Endothelial cell of umbilical vein (primary cell): ENCODE measurements at regions not wholly inside any gene's neighbourhood (a gene's known extent, or its start where the extent isn't known, plus 50 kb on each side); places are given as distances from the start of the nearest gene placed in this dataset.
"Not testable (repeated sequence)": the region's sequence is repeated elsewhere in the genome, so short reads cannot be mapped to it uniquely, and the experiment has no call there.

Experiments
- BruUV-seq: library from RNA; stranded (reverse); fragments of 400-500 nt; replicated peaks from 2 replicates; lab custom pipeline; 2021; lab: Mats Ljungman, UMichigan
- CTCF ChIA-PET: fragments of 300-600, 350-600 bp; sonication (Branson Sonifier 250); formaldehyde crosslinking; loops from one replicate; lab custom pipeline; 2021; ENCODE audit warnings: antibody characterized with exemption, inconsistent platforms; lab: Charles Lee
- POLR2A ChIA-PET: fragments of 300-600, 350-600 bp; sonication (Branson Sonifier 250); formaldehyde crosslinking; loops from one replicate; lab custom pipeline; 2021; ENCODE audit warnings: antibody characterized with exemption, inconsistent platforms; lab: Charles Lee
- DNase-seq: peaks from one replicate; pipeline ENCODE4 v3.0.0-alpha.2; 2011; ENCODE audit warnings: low read depth, low spot score
- FAIRE-seq: peaks from 2 replicates; lab custom pipeline; 2011; peaks lifted over from hg19 to GRCh38; lab: Jason Lieb, UNC
- H2AFZ ChIP-seq: 2 replicates; pipeline ENCODE4 v1.6.0; 2012; ENCODE audit warnings: low read depth, low read length, control low read depth, inconsistent platforms
- H3K27ac ChIP-seq: 2 replicates; pipeline ENCODE4 v1.5.1; 2011; ENCODE audit warnings: low read depth, mild to moderate bottlenecking, control low read depth, low read length, moderate library complexity; ENCODE audit not compliant: insufficient read depth
- H3K27me3 ChIP-seq, 2 experiments: 2 replicates each; pipeline versions ENCODE4 v1.6.0 to v1.6.1; 2011; ENCODE audit warnings: low read length in 2 of 2, mixed read lengths in 1 of 2; ENCODE audit not compliant: control insufficient read depth in 2 of 2, insufficient read depth in 2 of 2
- H3K36me3 ChIP-seq, 2 experiments: 2 replicates in 1 of 2; 3 replicates in 1 of 2; pipeline ENCODE4 v1.5.1; 2011; ENCODE audit warnings: low read length in 2 of 2, mild to moderate bottlenecking in 1 of 2, moderate library complexity in 1 of 2; ENCODE audit not compliant: control insufficient read depth in 2 of 2, insufficient read depth in 2 of 2; ENCODE audit errors: extremely low read depth in 1 of 2
- H3K4me1 ChIP-seq: 3 replicates; pipeline ENCODE4 v1.5.1; 2011; ENCODE audit warnings: mild to moderate bottlenecking, low read length; ENCODE audit not compliant: control insufficient read depth, insufficient read depth; ENCODE audit errors: extremely low read depth
- H3K4me2 ChIP-seq: 2 replicates; pipeline ENCODE4 v1.6.1; 2011; ENCODE audit warnings: low read length, control low read depth, mixed read lengths; ENCODE audit not compliant: insufficient read depth
- H3K4me3 ChIP-seq, 3 experiments: fragments of 200-600 bp in 1 of 3; sonication (generic), shearing (Covaris generic) in 1 of 3; replicated peaks in 1 of 3; 2 replicates each; pipeline ENCODE4 v1.5.1; 2011 to 2016; ENCODE audit warnings: control low read depth in 3 of 3, low read length in 3 of 3, mild to moderate bottlenecking in 2 of 3, inconsistent platforms in 1 of 3, low read depth in 1 of 3, moderate library complexity in 1 of 3; ENCODE audit not compliant: insufficient read depth in 1 of 3
- H3K79me2 ChIP-seq: 2 replicates; pipeline ENCODE4 v1.6.0; 2012; ENCODE audit warnings: low read length, inconsistent platforms; ENCODE audit not compliant: control insufficient read depth, insufficient read depth
- H3K9ac ChIP-seq: replicated peaks from 2 replicates; pipeline ENCODE3; 2011; ENCODE audit warnings: low read length, control low read depth; ENCODE audit not compliant: insufficient read depth; ENCODE audit errors: extremely low read depth
- H3K9me1 ChIP-seq: replicated peaks from 3 replicates; pipeline ENCODE4 v1.6.0; 2011; ENCODE audit warnings: mild to moderate bottlenecking, low read length; ENCODE audit not compliant: control insufficient read depth, insufficient read depth; ENCODE audit errors: extremely low read depth
- H3K9me3 ChIP-seq: replicated peaks from 2 replicates; pipeline ENCODE4 v1.5.1; 2012; ENCODE audit warnings: low read length, inconsistent platforms; ENCODE audit not compliant: control insufficient read depth, insufficient read depth
- H4K20me1 ChIP-seq: replicated peaks from 2 replicates; pipeline ENCODE3; 2011; ENCODE audit warnings: mild to moderate bottlenecking, low read length; ENCODE audit not compliant: control insufficient read depth, insufficient read depth; ENCODE audit errors: extremely low read depth
- EZH2 ChIP-seq: IDR thresholded peaks from 2 replicates; pipeline ENCODE4 v1.6.1; 2012; ENCODE audit warnings: borderline replicate concordance, low read depth, mild to moderate bottlenecking, moderate library complexity, low read length, inconsistent platforms; ENCODE audit not compliant: severe bottlenecking
- FOS ChIP-seq: IDR thresholded peaks from 2 replicates; pipeline ENCODE4 v1.6.1; 2011; ENCODE audit warnings: mild to moderate bottlenecking, low read length, moderate library complexity, borderline replicate concordance; ENCODE audit not compliant: insufficient read depth
- GATA2 ChIP-seq: IDR thresholded peaks from 2 replicates; pipeline ENCODE4 v1.7.0; 2011; ENCODE audit warnings: low read depth, mild to moderate bottlenecking, moderate library complexity, mixed read lengths, low read length; ENCODE audit not compliant: insufficient read length, insufficient read depth
- JUN ChIP-seq: IDR thresholded peaks from 2 replicates; pipeline ENCODE4 v1.6.1; 2011; ENCODE audit warnings: borderline replicate concordance, low read depth; ENCODE audit not compliant: insufficient read length, insufficient read depth
- MYC ChIP-seq: IDR thresholded peaks from one replicate; pipeline ENCODE4 v1.6.1; 2011; ENCODE audit warnings: mild to moderate bottlenecking, low read depth, low read length
- POLR2A ChIP-seq: IDR thresholded peaks from 2 replicates; pipeline ENCODE4 v1.6.1; 2012; ENCODE audit warnings: low read depth, mild to moderate bottlenecking, control low read depth, low read length
- POLR2AphosphoS5 ChIP-seq: IDR thresholded peaks from 2 replicates; pipeline ENCODE4 v1.6.1; 2012; ENCODE audit warnings: low read depth, mild to moderate bottlenecking, control low read depth, low read length, moderate library complexity; ENCODE audit not compliant: insufficient read depth
- dilution Hi-C: fragments of 300-500 bp; cut with MboI; formaldehyde crosslinking; loops from one replicate; pipeline ENCODE4 v1.15.0; 2019; ENCODE audit warnings: low sequenced_read_pairs; ENCODE audit not compliant: extremely low pct_ligation_motif_present
- intact Hi-C: fragments of 100-400 bp; cut with micrococcal nuclease; formaldehyde crosslinking; loops from one replicate; pipeline ENCODE4 v1.10.0; 2022
- TF ChIP-seq, protein P1 (sequence below), 2 donors: IDR thresholded peaks; 1 replicate in 1 of 2; 2 replicates in 1 of 2; pipeline ENCODE4 v1.5.1; 2011; ENCODE audit warnings: low read length in 2 of 2, mild to moderate bottlenecking in 2 of 2, moderate library complexity in 2 of 2, control low read depth in 1 of 2, inconsistent platforms in 1 of 2, low read depth in 1 of 2; ENCODE audit not compliant: insufficient read depth in 1 of 2; ENCODE audit errors: extremely low read depth in 1 of 2
- TF ChIP-seq, protein P2 (sequence below): IDR thresholded peaks from 2 replicates; pipeline ENCODE4 v1.6.1; 2011; ENCODE audit not compliant: insufficient read depth, insufficient read length

DNA sequence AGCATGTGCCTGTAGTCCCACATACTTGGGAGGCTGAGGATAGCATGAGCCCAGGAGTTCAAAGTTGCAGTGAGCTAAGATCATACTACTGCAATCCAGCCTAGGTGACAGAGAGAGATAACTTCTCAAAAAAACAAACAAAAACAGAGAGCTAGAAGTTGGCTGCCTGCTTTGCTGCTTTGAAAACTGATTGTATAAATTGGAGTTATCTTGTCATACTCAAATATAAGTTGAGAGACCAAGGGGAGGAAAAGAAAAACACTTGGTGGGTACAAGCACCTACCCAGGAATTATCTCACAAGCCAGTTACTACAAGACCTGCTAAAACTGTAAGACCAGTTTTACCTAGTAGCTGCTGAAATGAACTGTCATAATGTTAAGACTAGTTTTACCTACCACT lies 112.5 kb upstream of the SKAP2 start:
- Histone ChIP-seq H3K4me1 (no peaks in the 10 kb centered on the region), H3K27me3 (no peaks in the 10 kb centered on the region), H3K9me3 (no peaks in the 10 kb centered on the region), H3K36me3 (no peaks in the 10 kb centered on the region), H3K9me1 (no peaks in the 10 kb centered on the region), H3K4me3 (no peak overlapping the region), H3K79me2 (no peaks in the 10 kb centered on the region), H3K27ac (no peak overlapping the region), H3K4me2 (no peak overlapping the region), H2AFZ (no peak overlapping the region), H3K9ac (no peak overlapping the region), H4K20me1 (no peaks in the 10 kb centered on the region)
- FAIRE-seq (no peak), DNase-seq (no peak)
- dilution Hi-C loops = no loop called here
- ChIA-PET POLR2A (no interaction called here), CTCF (interaction anchor here (1.0 to 1.9 kb wide), 2 partner anchors 11 to 154 kb away, joined by 3 to 8 read pairs; partner anchors contain the start of gene HOXA4)
- TF ChIP-seq MYC = no peak
- no peak for TF ChIP-seq POLR2AphosphoS5
- TF ChIP-seq, protein P1, sequence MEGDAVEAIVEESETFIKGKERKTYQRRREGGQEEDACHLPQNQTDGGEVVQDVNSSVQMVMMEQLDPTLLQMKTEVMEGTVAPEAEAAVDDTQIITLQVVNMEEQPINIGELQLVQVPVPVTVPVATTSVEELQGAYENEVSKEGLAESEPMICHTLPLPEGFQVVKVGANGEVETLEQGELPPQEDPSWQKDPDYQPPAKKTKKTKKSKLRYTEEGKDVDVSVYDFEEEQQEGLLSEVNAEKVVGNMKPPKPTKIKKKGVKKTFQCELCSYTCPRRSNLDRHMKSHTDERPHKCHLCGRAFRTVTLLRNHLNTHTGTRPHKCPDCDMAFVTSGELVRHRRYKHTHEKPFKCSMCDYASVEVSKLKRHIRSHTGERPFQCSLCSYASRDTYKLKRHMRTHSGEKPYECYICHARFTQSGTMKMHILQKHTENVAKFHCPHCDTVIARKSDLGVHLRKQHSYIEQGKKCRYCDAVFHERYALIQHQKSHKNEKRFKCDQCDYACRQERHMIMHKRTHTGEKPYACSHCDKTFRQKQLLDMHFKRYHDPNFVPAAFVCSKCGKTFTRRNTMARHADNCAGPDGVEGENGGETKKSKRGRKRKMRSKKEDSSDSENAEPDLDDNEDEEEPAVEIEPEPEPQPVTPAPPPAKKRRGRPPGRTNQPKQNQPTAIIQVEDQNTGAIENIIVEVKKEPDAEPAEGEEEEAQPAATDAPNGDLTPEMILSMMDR (IDR thresholded peaks at IDR 0.05; ENCODE audit: extremely low read depth in 1 of 2, insufficient read depth in 1 of 2, low read depth in 1 of 2, low read length in 2 of 2) = no peak
- TF ChIP-seq POLR2A = no peak
- TF ChIP-seq, protein P2, sequence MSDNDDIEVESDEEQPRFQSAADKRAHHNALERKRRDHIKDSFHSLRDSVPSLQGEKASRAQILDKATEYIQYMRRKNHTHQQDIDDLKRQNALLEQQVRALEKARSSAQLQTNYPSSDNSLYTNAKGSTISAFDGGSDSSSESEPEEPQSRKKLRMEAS = no peak
- no peak for TF ChIP-seq GATA2
- TF ChIP-seq EZH2 = no peak
- no peak for TF ChIP-seq JUN
- no peak for TF ChIP-seq FOS
- no TSS peak for BruUV-seq
- intact Hi-C loops = no loop called here

DNA sequence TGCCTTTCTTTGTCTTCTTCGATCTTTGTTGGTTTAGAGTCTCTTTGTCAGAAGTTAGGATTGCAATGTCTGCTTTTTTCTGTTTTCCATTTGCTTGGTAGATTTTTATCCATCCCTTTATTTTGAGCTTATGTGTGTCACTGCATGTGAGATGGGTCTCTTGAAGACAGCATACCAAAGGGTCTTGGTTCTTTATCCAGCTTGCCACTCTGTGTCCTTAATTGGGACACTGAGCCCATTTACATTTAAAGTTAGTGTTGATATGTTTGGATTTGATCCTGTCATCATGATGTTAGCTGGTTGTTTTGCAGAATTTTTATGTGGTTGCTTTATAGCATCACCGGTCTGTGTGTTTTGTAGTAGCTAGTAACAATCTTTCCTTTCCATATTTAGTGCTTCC lies 107.5 kb upstream of the SKAP2 start:
- H3K9ac ChIP-seq, H3K4me1 ChIP-seq, DNase-seq, H3K4me3 ChIP-seq, H3K27me3 ChIP-seq, H3K9me3 ChIP-seq, FAIRE-seq, POLR2A ChIA-PET, H2AFZ ChIP-seq, intact Hi-C loops, H3K27ac ChIP-seq, BruUV-seq, H3K36me3 ChIP-seq, dilution Hi-C loops, H4K20me1 ChIP-seq, H3K4me2 ChIP-seq, H3K79me2 ChIP-seq, H3K9me1 ChIP-seq: not testable (repeated sequence)
- CTCF ChIA-PET = interaction anchor here (1.0 kb wide), 1 partner anchor 20 kb away, joined by 3 read pairs; no protein-coding TSS in a partner anchor
